GM18858 (cell line): ENCODE measurements at regions not wholly inside any gene's neighbourhood (a gene's known extent, or its start where the extent isn't known, plus 50 kb on each side); places are given as distances from the start of the nearest gene placed in this dataset.
"Not testable (repeated sequence)": the region's sequence is repeated elsewhere in the genome, so short reads cannot be mapped to it uniquely, and the experiment has no call there.

Experiments used
- ATAC-seq: cut with Tn5 transposase; IDR thresholded peaks from one replicate; pipeline ENCODE4 v1.9.1; 2021; ENCODE audit not compliant: unreplicated experiment

GRCh38 chr9:82052081-82052480 lies 63.5 kb downstream of the SPATA31D1 start:
- no peak for ATAC-seq

- no peak for ATAC-seq
Measured at GRCh38 chr9:82054264-82055015, 65.9 kb downstream of the SPATA31D1 start.

GRCh38 chr9:82057805-82058204 lies 69.2 kb downstream of the SPATA31D1 start:
- ATAC-seq: no peak

- ATAC-seq: not testable (repeated sequence)
Measured at GRCh38 chr9:82061801-82062200, 73.2 kb downstream of the SPATA31D1 start.

GRCh38 chr9:82062245-82062644 lies 73.7 kb downstream of the SPATA31D1 start:
- no peak for ATAC-seq

- ATAC-seq: no peak
Measured at GRCh38 chr9:82073551-82074543, 85.3 kb downstream of the SPATA31D1 start.

GRCh38 chr9:82080265-82080664 lies 91.7 kb downstream of the SPATA31D1 start:
- ATAC-seq: no peak

GRCh38 chr9:82081496-82081895 lies 92.9 kb downstream of the SPATA31D1 start:
- no peak for ATAC-seq

- ATAC-seq: no peak
Measured at GRCh38 chr9:82082563-82082962, 94.0 kb downstream of the SPATA31D1 start.

GRCh38 chr9:82088591-82088990 lies 100.0 kb downstream of the SPATA31D1 start:
- ATAC-seq: no peak

GRCh38 chr9:82090046-82090445 lies 101.5 kb downstream of the SPATA31D1 start:
- ATAC-seq: no peak

- no peak for ATAC-seq
Measured at GRCh38 chr9:82091100-82091499, 102.5 kb downstream of the SPATA31D1 start.

GRCh38 chr9:82091610-82092009 lies 103.0 kb downstream of the SPATA31D1 start:
- peak; percentile 76 for ATAC-seq

- ATAC-seq: no peak
Measured at GRCh38 chr9:82101475-82101874, 112.9 kb downstream of the SPATA31D1 start.

- no peak for ATAC-seq
Measured at GRCh38 chr9:82104252-82104651, 115.7 kb downstream of the SPATA31D1 start.

- ATAC-seq: no peak
Measured at GRCh38 chr9:82105729-82106128, 117.2 kb downstream of the SPATA31D1 start.

GRCh38 chr9:82106536-82106935 lies 118.0 kb downstream of the SPATA31D1 start:
- ATAC-seq: no peak

GRCh38 chr9:82108474-82108873 lies 119.9 kb downstream of the SPATA31D1 start:
- ATAC-seq: no peak

GRCh38 chr9:82108941-82109340 lies 120.4 kb downstream of the SPATA31D1 start:
- ATAC-seq: no peak

GRCh38 chr9:82109626-82110025 lies 121.1 kb downstream of the SPATA31D1 start:
- ATAC-seq: no peak

GRCh38 chr9:82110881-82111280 lies 122.3 kb downstream of the SPATA31D1 start:
- ATAC-seq: no peak

- ATAC-seq: no peak
Measured at GRCh38 chr9:82115331-82115730, 126.8 kb downstream of the SPATA31D1 start.
